Neural cell (in vitro differentiated cells): ENCODE measurements at regions not wholly inside any gene's neighbourhood (a gene's known extent, or its start where the extent isn't known, plus 50 kb on each side); places are given as distances from the start of the nearest gene placed in this dataset.

Experiments used
- POLR2AphosphoS5 ChIP-seq: IDR thresholded peaks from 2 replicates; pipeline ENCODE4 v1.6.1; 2012
- TAF1 ChIP-seq: IDR thresholded peaks from 2 replicates; pipeline ENCODE4 v1.6.1; 2012; ENCODE audit warnings: low read depth

DNA sequence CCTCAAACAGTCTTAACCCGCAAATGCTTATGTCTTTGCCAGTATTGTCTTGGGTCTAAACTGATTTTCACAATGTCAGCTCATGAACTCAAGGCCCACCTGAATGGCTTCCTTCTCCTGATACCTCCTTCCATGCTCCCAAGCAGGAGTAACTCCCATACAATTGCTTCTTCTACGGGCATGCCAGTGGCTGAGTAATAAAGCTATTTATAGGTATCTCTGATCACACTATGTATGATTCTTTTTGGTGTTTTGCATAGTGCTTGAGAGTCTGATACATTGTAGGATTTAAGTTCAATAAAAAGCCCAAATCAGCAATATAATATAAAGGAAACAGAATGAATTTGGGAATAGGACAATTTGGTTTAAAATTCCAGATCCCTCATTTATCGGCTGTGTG lies 235.0 kb upstream of the DCN start:
- TF ChIP-seq TAF1 = no peak
- TF ChIP-seq POLR2AphosphoS5 = no peak
